HEK293T (cell line): ENCODE measurements at regions not wholly inside any gene's neighbourhood (a gene's known extent, or its start where the extent isn't known, plus 50 kb on each side); places are given as distances from the start of the nearest gene placed in this dataset.

ENCODE experiments used
- BHLHE40 ChIP-seq: fragments of 450-650 bp; IDR thresholded peaks from 2 replicates; pipeline ENCODE4 v1.6.1; 2016; ENCODE audit warnings: mild to moderate bottlenecking, moderate library complexity, borderline replicate concordance
- CTBP1 ChIP-seq: fragments of 450-650 bp; IDR thresholded peaks from 2 replicates; pipeline ENCODE4 v1.6.1; 2016; ENCODE audit warnings: borderline replicate concordance
- FOXK2 ChIP-seq: fragments of 450-650 bp; IDR thresholded peaks from 2 replicates; pipeline ENCODE4 v1.6.1; 2016; ENCODE audit warnings: mild to moderate bottlenecking
- FOXM1 ChIP-seq: fragments of 450-650 bp; IDR thresholded peaks from 2 replicates; pipeline ENCODE4 v1.6.1; 2017; ENCODE audit warnings: mild to moderate bottlenecking, borderline replicate concordance
- SP1 ChIP-seq: fragments of 450-650 bp; IDR thresholded peaks from 2 replicates; pipeline ENCODE4 v1.6.1; 2017
- TARDBP ChIP-seq: fragments of 450-650 bp; IDR thresholded peaks from 2 replicates; pipeline ENCODE4 v1.6.1; 2016

DNA sequence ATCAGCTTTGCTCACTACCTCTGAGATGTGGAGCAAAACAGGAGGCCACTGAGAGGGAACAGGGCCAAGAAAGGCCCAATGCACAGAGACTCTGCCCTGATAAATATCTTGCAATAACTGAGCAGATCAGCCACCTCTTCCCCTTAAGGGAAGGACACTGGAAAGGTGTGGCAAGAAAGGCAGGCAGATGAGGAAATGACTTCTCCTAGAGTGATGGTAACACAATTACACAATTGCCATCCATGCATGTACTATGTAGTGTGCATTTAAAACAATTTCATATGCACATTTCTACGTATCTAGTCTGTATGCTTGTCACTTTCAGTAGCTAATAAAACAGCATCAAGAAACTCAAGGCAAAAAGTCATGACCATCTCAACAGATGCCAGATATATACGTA lies 322.5 kb downstream of the DRD1 start:
- TF ChIP-seq CTBP1 = no peak
- no peak for TF ChIP-seq FOXM1
- TF ChIP-seq SP1 = no peak
- TF ChIP-seq FOXK2 = no peak
- TF ChIP-seq TARDBP = no peak
- TF ChIP-seq BHLHE40 = no peak
